NAMALWA (cell line): ENCODE measurements at regions not wholly inside any gene's neighbourhood (a gene's known extent, or its start where the extent isn't known, plus 50 kb on each side); places are given as distances from the start of the nearest gene placed in this dataset.
"Not testable (repeated sequence)": the region's sequence is repeated elsewhere in the genome, so short reads cannot be mapped to it uniquely, and the experiment has no call there.

Experiments used
- DNase-seq: peaks from one replicate; pipeline ENCODE4 v3.0.0-alpha.2; 2015; ENCODE audit warnings: low spot score

GRCh38 chr1:213531369-213532310 lies 456.1 kb upstream of the PROX1 start:
- no peak for DNase-seq

DNA sequence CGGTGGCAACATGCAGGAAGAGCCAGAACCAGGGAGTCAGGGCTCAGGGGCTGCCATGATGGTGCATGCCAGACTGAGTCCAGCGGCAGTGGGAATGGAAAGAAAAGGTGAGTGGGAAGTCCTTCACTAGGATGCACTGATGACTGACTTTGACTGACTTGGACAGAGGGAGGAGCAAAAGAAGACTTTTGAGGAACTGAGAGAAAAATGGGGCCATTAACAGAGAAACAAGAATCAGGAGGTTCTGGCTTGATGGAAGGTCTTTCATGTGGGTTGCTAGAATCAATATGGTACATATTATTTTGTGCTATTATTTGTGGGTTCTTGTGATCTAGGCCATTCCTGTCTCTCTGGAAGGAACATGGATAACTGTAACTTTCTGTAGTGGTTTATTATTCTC lies 454.6 kb upstream of the PROX1 start:
- no peak for DNase-seq

DNA sequence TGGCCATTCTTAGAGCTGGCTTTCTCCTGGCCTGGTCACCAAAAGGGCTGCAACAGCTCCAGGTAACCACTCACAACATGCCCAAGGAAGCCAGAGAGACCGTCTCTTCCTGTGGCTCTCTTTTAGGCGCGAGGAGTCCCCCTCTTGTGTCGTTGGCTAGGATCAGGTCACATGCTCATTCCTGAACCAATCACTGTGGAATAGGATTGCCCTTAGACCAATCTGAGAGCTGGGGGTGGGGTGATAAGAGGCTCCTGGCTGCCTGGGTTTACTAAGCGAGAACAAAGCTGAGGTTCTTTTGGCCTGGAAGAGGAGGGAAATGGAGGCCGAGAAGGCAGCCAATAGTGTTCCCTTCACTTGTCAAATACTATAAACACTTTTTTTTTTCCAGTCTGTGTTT lies 452.1 kb upstream of the PROX1 start:
- no peak for DNase-seq

DNA sequence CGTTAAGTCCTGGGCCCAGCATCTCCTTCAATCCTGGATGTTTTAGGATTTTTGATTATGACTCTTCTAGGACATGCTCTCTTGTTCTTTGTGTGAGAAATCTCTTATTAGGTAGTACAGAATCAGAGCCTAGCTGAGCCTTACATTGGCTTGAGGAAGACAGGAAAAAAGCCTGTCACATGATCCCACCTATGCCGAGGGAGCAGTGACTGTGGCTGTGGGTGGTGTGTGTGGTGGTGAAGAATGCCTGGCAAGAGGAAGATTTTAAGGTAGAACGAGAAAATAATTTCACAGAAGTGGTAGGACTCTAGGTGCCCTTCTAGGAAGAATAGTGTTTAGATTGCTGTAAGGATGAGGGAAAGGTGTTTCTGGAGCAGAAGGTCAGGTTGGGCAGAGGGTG lies 449.5 kb upstream of the PROX1 start:
- no peak for DNase-seq

GRCh38 chr1:213539464-213539863 lies 448.3 kb upstream of the PROX1 start:
- no peak for DNase-seq

DNA sequence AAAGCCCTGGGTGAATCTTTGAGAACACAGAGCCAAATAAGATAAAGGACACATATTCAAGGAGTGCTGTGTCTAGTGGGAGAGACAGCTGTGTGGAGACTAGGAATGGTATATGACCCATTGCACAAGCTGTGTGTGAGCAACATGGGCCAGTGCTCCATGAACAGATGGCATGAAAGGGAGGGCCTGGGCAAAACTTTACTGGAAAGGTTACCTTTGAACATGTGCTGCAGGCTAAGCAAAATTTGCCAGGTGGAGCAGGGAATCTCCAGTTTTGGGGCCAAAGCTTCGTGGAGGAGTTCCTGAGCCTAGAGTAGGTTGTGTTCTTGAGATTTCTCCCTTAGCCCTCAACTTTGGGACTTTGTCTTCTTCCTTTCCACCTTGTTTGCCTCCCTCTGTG lies 446.1 kb upstream of the PROX1 start:
- no peak for DNase-seq

- DNase-seq, result not testable (repeated sequence)
These were observed 442.6 kb upstream of the PROX1 start for GRCh38 chr1:213545181-213545580.

- DNase-seq, result no peak
These were observed 437.8 kb upstream of the PROX1 start for GRCh38 chr1:213549982-213550381.

- DNase-seq, result no peak
These were observed 437.0 kb upstream of the PROX1 start for GRCh38 chr1:213550804-213551203.

GRCh38 chr1:213552045-213552444 lies 435.7 kb upstream of the PROX1 start:
- no peak for DNase-seq

DNA sequence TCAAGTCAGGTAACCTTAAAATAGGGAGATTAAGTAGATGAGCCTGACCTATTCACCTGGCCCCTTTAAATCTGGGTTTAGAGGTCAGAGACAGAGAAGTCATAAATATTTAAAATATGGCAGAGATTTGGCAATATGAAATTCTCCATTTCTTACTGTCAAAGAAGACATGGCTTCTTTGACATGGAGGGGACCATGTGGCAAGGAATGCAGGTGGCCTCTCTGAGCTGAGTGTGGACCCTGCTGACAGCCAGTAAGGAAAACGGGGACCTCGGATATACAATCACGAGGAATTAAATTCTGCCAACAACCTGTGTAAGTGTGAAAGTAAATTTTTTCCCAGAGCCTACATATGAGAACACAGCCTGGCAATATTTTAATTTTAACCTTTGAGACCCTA lies 427.5 kb upstream of the PROX1 start:
- DNase-seq, result no peak

- DNase-seq, result no peak
These were observed 425.9 kb upstream of the PROX1 start for GRCh38 chr1:213561870-213562269.

GRCh38 chr1:213564215-213564659 lies 423.5 kb upstream of the PROX1 start:
- peak; percentile 23 for DNase-seq

- no peak for DNase-seq
These were observed 418.6 kb upstream of the PROX1 start for GRCh38 chr1:213568929-213569815.

DNA sequence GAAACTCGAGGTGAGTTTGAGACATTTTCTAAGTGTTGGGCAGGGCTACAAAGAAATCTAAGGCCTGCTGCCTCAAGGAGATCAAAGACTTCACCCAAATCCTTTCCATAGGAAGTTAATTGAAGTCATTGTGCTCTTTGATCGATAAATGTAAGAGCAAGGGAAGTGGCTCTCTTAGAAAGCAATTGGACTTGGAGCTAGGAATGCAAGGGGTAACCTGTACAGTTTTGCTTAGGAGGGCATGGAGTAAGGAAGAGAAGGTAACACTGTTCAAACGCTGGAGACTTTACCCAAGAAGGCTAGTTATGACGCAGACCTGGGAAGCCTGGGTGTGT lies 418.0 kb upstream of the PROX1 start:
- DNase-seq, result no peak

- DNase-seq, result no peak
These were observed 417.3 kb upstream of the PROX1 start for GRCh38 chr1:213570487-213570886.

- no peak for DNase-seq
These were observed 416.4 kb upstream of the PROX1 start for GRCh38 chr1:213571419-213571818.

DNA sequence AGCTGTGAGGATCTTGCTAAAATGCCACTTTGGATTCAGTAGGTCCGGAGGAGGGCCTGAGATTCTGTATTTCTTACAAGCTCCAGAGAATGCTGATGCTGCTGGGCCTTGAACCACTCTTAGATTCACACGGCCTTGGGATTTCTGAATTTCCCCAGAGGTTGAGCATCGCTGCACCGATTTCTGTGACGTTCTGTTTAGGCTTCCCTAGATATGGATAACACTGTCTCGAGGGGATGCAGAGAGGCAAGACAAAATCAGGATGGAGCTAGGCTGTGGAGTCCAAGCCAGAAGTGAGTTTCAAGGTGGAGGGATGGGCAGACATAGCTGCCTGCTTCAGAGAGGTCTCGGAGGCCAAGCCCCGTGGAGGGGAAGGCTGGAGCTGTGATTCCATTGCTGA lies 415.9 kb upstream of the PROX1 start:
- DNase-seq, result no peak

- no peak for DNase-seq
These were observed 414.7 kb upstream of the PROX1 start for GRCh38 chr1:213572912-213573647.

- no peak for DNase-seq
These were observed 414.1 kb upstream of the PROX1 start for GRCh38 chr1:213573648-213574009.

DNA sequence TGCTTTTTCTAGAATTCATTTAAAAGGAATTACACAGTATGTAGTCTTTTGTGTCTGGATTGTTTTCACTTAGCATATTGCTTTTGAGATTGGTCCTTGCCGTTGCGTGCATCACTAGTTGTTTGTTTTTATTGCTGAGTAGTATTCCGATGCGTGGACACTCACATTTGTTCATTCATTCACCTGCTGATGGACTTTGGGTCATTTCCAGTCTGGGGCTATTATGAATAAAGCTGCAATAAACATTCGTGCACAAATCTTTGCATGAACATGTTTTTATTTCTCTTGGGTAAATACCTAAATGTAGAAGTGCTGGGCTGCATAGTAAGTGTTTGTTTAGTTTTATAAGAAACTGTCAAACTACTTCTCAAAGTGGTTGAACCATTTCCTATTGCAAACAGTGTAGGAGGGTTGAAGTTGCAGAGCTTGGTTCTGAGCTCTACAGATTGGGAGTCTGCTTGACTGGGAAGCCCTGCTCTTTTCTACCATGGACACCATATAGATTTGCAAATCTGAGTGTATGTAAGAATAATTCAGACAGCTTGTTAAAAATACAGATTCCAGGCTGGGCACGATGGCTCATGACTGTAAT lies 404.7 kb upstream of the PROX1 start:
- DNase-seq, result no peak

DNA sequence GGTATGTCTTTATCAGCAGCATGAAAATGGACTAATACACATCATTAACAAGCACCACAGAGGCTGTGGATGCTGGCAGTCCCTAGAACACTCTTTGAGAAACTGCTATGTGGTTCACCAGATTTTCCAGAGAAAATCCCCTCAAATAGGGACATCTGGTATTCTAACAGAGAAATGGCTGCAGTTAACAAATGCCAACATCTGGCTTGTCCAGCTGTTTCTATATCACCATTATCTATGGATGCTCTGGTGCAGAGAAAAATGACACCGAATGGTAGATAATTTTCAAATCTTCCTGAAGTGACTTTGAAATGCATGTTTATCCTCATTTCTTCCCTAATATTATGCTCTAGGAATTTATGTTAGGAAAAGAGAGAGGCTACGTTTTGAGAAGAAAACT lies 403.5 kb upstream of the PROX1 start:
- DNase-seq, result no peak
